Esophagus squamous epithelium (tissue), 5 donors: ENCODE measurements at regions not wholly inside any gene's neighbourhood (a gene's known extent, or its start where the extent isn't known, plus 50 kb on each side); places are given as distances from the start of the nearest gene placed in this dataset.

Experiments
- DNase-seq: peaks from one replicate; lab custom pipeline; 2025; lab: John Stamatoyannopoulos, UW
- H3K27ac ChIP-seq, 4 donors: fragments of 200-600 bp; sonication (generic); one replicate each; pipeline ENCODE4 v1.5.1; 2016 to 2019; ENCODE audit warnings: mild to moderate bottlenecking in 1 of 4
- H3K27me3 ChIP-seq, 4 donors: fragments of 200-600 bp; sonication (generic); 1 replicate in 3 of 4; 2 replicates in 1 of 4; pipeline versions ENCODE4 v1.5.1 to v1.6.0; 2017 to 2021; ENCODE audit warnings: antibody characterized with exemption in 1 of 4
- H3K36me3 ChIP-seq, 3 donors: fragments of 200-600 bp; sonication (generic); one replicate each; pipeline ENCODE4 v1.5.1; 2016 to 2019
- H3K4me1 ChIP-seq, 3 donors: fragments of 200-600 bp; sonication (generic); one replicate each; pipeline ENCODE4 v1.5.1; 2017 to 2019
- H3K4me3 ChIP-seq, 4 donors: fragments of 200-600 bp; sonication (generic); 1 replicate in 3 of 4; 2 replicates in 1 of 4; pipeline ENCODE4 v1.5.1; 2016 to 2019; ENCODE audit warnings: mild to moderate bottlenecking in 2 of 4, moderate library complexity in 1 of 4
- H3K9me3 ChIP-seq, 3 donors: fragments of 200-600 bp; sonication (generic); one replicate each; pipeline ENCODE4 v1.5.1; 2016 to 2019
- CTCF ChIP-seq, 6 experiments: fragments of 450-650 bp in 4 of 6; fragments of 200-600 bp in 2 of 6; sonication (generic) in 2 of 6; IDR thresholded peaks; one replicate each; pipeline ENCODE4 v1.5.1; 2016 to 2019; ENCODE audit warnings: antibody characterized with exemption in 6 of 6, mild to moderate bottlenecking in 4 of 6, moderate library complexity in 4 of 6
- POLR2A ChIP-seq, 4 donors: fragments of 450-650 bp; IDR thresholded peaks; one replicate each; pipeline ENCODE4 v1.6.1; 2017; ENCODE audit warnings: antibody characterized with exemption in 4 of 4, mild to moderate bottlenecking in 4 of 4, moderate library complexity in 3 of 4
- WGBS, 2 donors: methylation state at CpG; one replicate each; pipeline ENCODE4 v1.1.5; 2018; 5-methylcytosine and 5-hydroxymethylcytosine counted together
- intact Hi-C: fragments of 100-400 bp; cut with DNase I; formaldehyde crosslinking; loops from one replicate; pipeline ENCODE4 v1.15.0; 2022
- donor health status: DM: yes; HTN: yes; CAD: no.

GRCh38 chr13:76745261-76746200 lies 140.7 kb downstream of the KCTD12 start:
- DNase-seq, result no peak
- Histone ChIP-seq H3K4me3 (no peak overlapping the region), H3K27me3 (no peaks in the 10 kb centered on the region), H3K36me3 (no peaks in the 10 kb centered on the region), H3K27ac (no peak overlapping the region), H3K4me1 (no peaks in the 10 kb centered on the region), H3K9me3 (no peaks in the 10 kb centered on the region)
- no peak for TF ChIP-seq POLR2A (IDR thresholded peaks at IDR 0.05)
- WGBS, 2 donors, result 28 to 40% methylated on average over 3 of the region's 3 CpGs
- intact Hi-C loops, result no loop called here

GRCh38 chr13:76741624-76742023 lies 144.6 kb downstream of the KCTD12 start:
- TF ChIP-seq POLR2A (IDR thresholded peaks at IDR 0.05) (no peak), CTCF (IDR thresholded peaks at IDR 0.05) (no peak)
- H3K36me3 ChIP-seq, result no peaks in the 10 kb centered on the region
- no peaks in the 10 kb centered on the region for H3K27me3 ChIP-seq
- H3K9me3 ChIP-seq, result no peaks in the 10 kb centered on the region
- DNase-seq, result no peak
- intact Hi-C loops, result no loop called here
- H3K4me1 ChIP-seq, result no peaks in the 10 kb centered on the region
- no peak overlapping the region for H3K4me3 ChIP-seq
- 32 to 50% methylated on average over 1 of the region's 1 CpG for WGBS, 2 donors
- H3K27ac ChIP-seq, result no peak overlapping the region

- TF ChIP-seq POLR2A (IDR thresholded peaks at IDR 0.05) (no peak), CTCF (IDR thresholded peaks at IDR 0.05) (no peak)
- Histone ChIP-seq H3K27me3 (no peaks in the 10 kb centered on the region), H3K36me3 (no peaks in the 10 kb centered on the region), H3K4me3 (no peak overlapping the region), H3K9me3 (no peaks in the 10 kb centered on the region), H3K4me1 (no peaks in the 10 kb centered on the region), H3K27ac (no peak overlapping the region)
- 92 to 100% methylated on average over 1 of the region's 1 CpG for WGBS, 2 donors
- DNase-seq, result no peak
- intact Hi-C loops, result no loop called here
Observed at GRCh38 chr13:76741046-76741445, 145.2 kb downstream of the KCTD12 start.

GRCh38 chr13:76738616-76739015 lies 147.6 kb downstream of the KCTD12 start:
- H3K9me3 ChIP-seq, result no peaks in the 10 kb centered on the region

GRCh38 chr13:76737526-76737925 lies 148.7 kb downstream of the KCTD12 start:
- no peak for DNase-seq
- WGBS, 2 donors, result 60 to 91% methylated on average over 1 to 3 of the region's 3 CpGs
- intact Hi-C loops, result no loop called here
- Histone ChIP-seq H3K4me3 (no peak overlapping the region), H3K36me3 (no peaks in the 10 kb centered on the region), H3K9me3 (no peaks in the 10 kb centered on the region), H3K4me1 (no peaks in the 10 kb centered on the region), H3K27me3 (no peaks in the 10 kb centered on the region), H3K27ac (no peak overlapping the region)
- TF ChIP-seq POLR2A (IDR thresholded peaks at IDR 0.05) (no peak), CTCF (IDR thresholded peaks at IDR 0.05) (no peak)

More at GRCh38 chr13:76738616-76739015, 147.6 kb downstream of the KCTD12 start:
- intact Hi-C loops, result no loop called here
- Histone ChIP-seq H3K27ac (no peak overlapping the region), H3K4me1 (no peaks in the 10 kb centered on the region), H3K4me3 (no peak overlapping the region), H3K36me3 (no peaks in the 10 kb centered on the region), H3K27me3 (no peaks in the 10 kb centered on the region)
- 71 to 85% methylated on average over 3 of the region's 3 CpGs for WGBS, 2 donors
- DNase-seq, result no peak
- TF ChIP-seq CTCF (IDR thresholded peaks at IDR 0.05), result no peak
- no peak for TF ChIP-seq POLR2A (IDR thresholded peaks at IDR 0.05)
